T47D (cell line): ENCODE measurements at regions not wholly inside any gene's neighbourhood (a gene's known extent, or its start where the extent isn't known, plus 50 kb on each side); places are given as distances from the start of the nearest gene placed in this dataset.
"Not testable (repeated sequence)": the region's sequence is repeated elsewhere in the genome, so short reads cannot be mapped to it uniquely, and the experiment has no call there.

Source experiments
- DNase-seq, 2 experiments: peaks; one replicate each; pipeline versions ENCODE4 v3.0.0 to v3.0.0-alpha.2; 2011 to 2012; ENCODE audit warnings: low read depth in 1 of 2, low spot score in 1 of 2
- JUND ChIP-seq: IDR thresholded peaks from 2 replicates; pipeline ENCODE4 v1.6.1; 2012; ENCODE audit warnings: low read depth
- in situ Hi-C: cut with HindIII; loops from 2 replicates; pipeline ENCODE4 v1.10.0; 2016; ENCODE audit warnings: low sequenced_read_pairs, low pct_unique_long_range_greater_than_20kb

GRCh38 chr11:114929351-114930000 lies 251.1 kb downstream of the NXPE2 start:
- in situ Hi-C loops, result no loop called here
- no peak for TF ChIP-seq JUND
- DNase-seq, result no peak

GRCh38 chr11:114938799-114939198 lies 260.5 kb downstream of the NXPE2 start:
- TF ChIP-seq JUND, result no peak
- in situ Hi-C loops, result no loop called here
- DNase-seq, result no peak

GRCh38 chr11:114942207-114942606 lies 263.9 kb downstream of the NXPE2 start:
- no peak for TF ChIP-seq JUND
- DNase-seq, result no peak
- in situ Hi-C loops, result no loop called here

- in situ Hi-C loops, result no loop called here
- DNase-seq, result no peak
Measured at GRCh38 chr11:114949614-114950351, 271.5 kb downstream of the NXPE2 start.

GRCh38 chr11:114953039-114953438 lies 274.7 kb downstream of the NXPE2 start:
- in situ Hi-C loops, result no loop called here
- no peak for TF ChIP-seq JUND
- DNase-seq, result peak in 1 of 2 experiments; percentile 19

More at GRCh38 chr11:114949614-114950351, 271.5 kb downstream of the NXPE2 start:
- TF ChIP-seq JUND, result no peak

- no peak for TF ChIP-seq JUND
- no peak for DNase-seq
- in situ Hi-C loops, result no loop called here
Measured at GRCh38 chr11:114955923-114956322, 277.6 kb downstream of the NXPE2 start.

GRCh38 chr11:114956566-114956965 lies 278.2 kb downstream of the NXPE2 start:
- no peak for TF ChIP-seq JUND
- no peak for DNase-seq
- in situ Hi-C loops, result no loop called here

GRCh38 chr11:114959953-114960505 lies 281.7 kb downstream of the NXPE2 start:
- TF ChIP-seq JUND, result no peak
- in situ Hi-C loops, result no loop called here
- no peak for DNase-seq

GRCh38 chr11:114960819-114961218 lies 282.5 kb downstream of the NXPE2 start:
- DNase-seq, in situ Hi-C loops: not testable (repeated sequence)

GRCh38 chr11:114964676-114965214 lies 286.4 kb downstream of the NXPE2 start:
- no peak for TF ChIP-seq JUND
- in situ Hi-C loops, result no loop called here
- DNase-seq, result peak in 1 of 2 experiments; percentile 15

- in situ Hi-C loops, result no loop called here
- no peak for DNase-seq
- TF ChIP-seq JUND, result no peak
Measured at GRCh38 chr11:114970927-114971645, 292.8 kb downstream of the NXPE2 start.

- no peak for DNase-seq
- TF ChIP-seq JUND, result no peak
- in situ Hi-C loops, result no loop called here
Measured at GRCh38 chr11:114972105-114972504, 293.8 kb downstream of the NXPE2 start.
